HepG2 (cell line): ENCODE measurements at regions not wholly inside any gene's neighbourhood (a gene's known extent, or its start where the extent isn't known, plus 50 kb on each side); places are given as distances from the start of the nearest gene placed in this dataset.
A peak's percentile ranks its signal among the peaks of the same experiment; 100 is the strongest.

ENCODE experiments used
- ATM ChIP-seq: fragments of 450-650 bp; IDR thresholded peaks from 2 replicates; pipeline ENCODE4 v1.7.1; 2017; ENCODE audit warnings: mild to moderate bottlenecking, borderline replicate concordance
- CENPBD1 ChIP-seq: sonication (generic); formaldehyde crosslinking; IDR thresholded peaks from 2 replicates; pipeline ENCODE4 v1.8.0; 2022; ENCODE audit warnings: missing genetic modification reagents, low read depth, mild to moderate bottlenecking, borderline replicate concordance
- EHMT2 ChIP-seq: fragments of 200-600 bp; sonication (generic); IDR thresholded peaks from 2 replicates; pipeline ENCODE4 v1.7.0; 2017; ENCODE audit warnings: antibody characterized with exemption, low read depth, low read length, borderline replicate concordance
- JARID2 ChIP-seq: sonication (generic); formaldehyde crosslinking; IDR thresholded peaks from 2 replicates; pipeline ENCODE4 v1.8.1; 2023; ENCODE audit warnings: missing genetic modification reagents, inconsistent platforms; ENCODE audit not compliant: insufficient replicate concordance
- LCORL ChIP-seq, 2 experiments: fragments of 450-650 bp in 1 of 2; sonication (generic) in 1 of 2; formaldehyde crosslinking in 1 of 2; IDR thresholded peaks; 2 replicates each; pipeline versions ENCODE4 v1.5.0 to v1.6.1; 2017 to 2020; ENCODE audit warnings: antibody characterized with exemption in 1 of 2, missing genetic modification reagents in 1 of 2
- NFYC ChIP-seq: IDR thresholded peaks from 2 replicates; pipeline ENCODE4 v1.6.1; 2016; ENCODE audit warnings: missing genetic modification reagents, missing compliant biosample characterization
- NR3C1 ChIP-seq: sonication (generic); formaldehyde crosslinking; IDR thresholded peaks from 2 replicates; pipeline ENCODE4 v1.4.0; 2020; ENCODE audit warnings: missing genetic modification reagents
- POLR2AphosphoS2 ChIP-seq: IDR thresholded peaks from 2 replicates; pipeline ENCODE4 v1.6.1; 2011; ENCODE audit warnings: low read depth, low read length, improper control_type of control experiment
- POLR2AphosphoS5 ChIP-seq: IDR thresholded peaks from 2 replicates; pipeline ENCODE4 v1.6.1; 2012; ENCODE audit warnings: low read depth, low read length
- REPIN1 ChIP-seq: sonication (generic); formaldehyde crosslinking; IDR thresholded peaks from 2 replicates; pipeline ENCODE4 v1.8.0; 2022; ENCODE audit warnings: missing genetic modification reagents, low read depth, mild to moderate bottlenecking, borderline replicate concordance
- RNF219 ChIP-seq: sonication (generic); formaldehyde crosslinking; IDR thresholded peaks from 2 replicates; pipeline ENCODE4 v1.5.0; 2020; ENCODE audit warnings: mild to moderate bottlenecking, missing genetic modification reagents
- TAF1 ChIP-seq: sonication (generic); formaldehyde crosslinking; IDR thresholded peaks from 2 replicates; pipeline ENCODE4 v1.4.0; 2020; ENCODE audit warnings: missing genetic modification reagents
- TFE3 ChIP-seq: IDR thresholded peaks from 2 replicates; pipeline ENCODE4 v1.6.1; 2016
- THAP9 ChIP-seq: sonication (generic); formaldehyde crosslinking; IDR thresholded peaks from 2 replicates; pipeline ENCODE4; 2020; ENCODE audit warnings: missing genetic modification reagents, mild to moderate bottlenecking, borderline replicate concordance
- THYN1 ChIP-seq: sonication (generic); formaldehyde crosslinking; IDR thresholded peaks from 2 replicates; pipeline ENCODE4 v1.8.1; 2023; ENCODE audit warnings: low read depth, mild to moderate bottlenecking, moderate library complexity, missing genetic modification reagents, borderline replicate concordance
- U2AF2 ChIP-seq: fragments of 200-400 bp; formaldehyde crosslinking; IDR thresholded peaks from 2 replicates; pipeline ENCODE4 v1.6.1; 2017; ENCODE audit warnings: low read depth, mild to moderate bottlenecking, low read length
- ZFP62 ChIP-seq: sonication (generic); formaldehyde crosslinking; IDR thresholded peaks from 2 replicates; pipeline ENCODE4 v1.4.0; 2020; ENCODE audit warnings: missing genetic modification reagents
- ZMYM3 ChIP-seq: sonication (generic); formaldehyde crosslinking; IDR thresholded peaks from 2 replicates; pipeline ENCODE4 v1.5.1; 2020; ENCODE audit warnings: mild to moderate bottlenecking, missing genetic modification reagents
- ZNF24 ChIP-seq: fragments of 450-650 bp; IDR thresholded peaks from 2 replicates; pipeline ENCODE4 v1.6.1; 2017; ENCODE audit warnings: antibody characterized with exemption, mild to moderate bottlenecking
- ZNF264 ChIP-seq: sonication (generic); formaldehyde crosslinking; IDR thresholded peaks from 2 replicates; pipeline ENCODE4 v1.4.0; 2020; ENCODE audit warnings: missing genetic modification reagents
- ZNF331 ChIP-seq: sonication (generic); formaldehyde crosslinking; IDR thresholded peaks from 2 replicates; pipeline ENCODE4 v1.4.0; 2020; ENCODE audit warnings: missing genetic modification reagents
- ZNF629 ChIP-seq: sonication (generic); formaldehyde crosslinking; conservative IDR thresholded peaks from 2 replicates; pipeline ENCODE4 v1.5.0; 2020; ENCODE audit warnings: missing genetic modification reagents
- ZNF703 ChIP-seq: sonication (generic); formaldehyde crosslinking; IDR thresholded peaks from 2 replicates; pipeline ENCODE4 v1.5.1; 2020; ENCODE audit warnings: missing genetic modification reagents, mild to moderate bottlenecking, moderate library complexity, borderline replicate concordance
- ZNF749 ChIP-seq: sonication (generic); formaldehyde crosslinking; IDR thresholded peaks from 2 replicates; pipeline ENCODE4 v1.8.0; 2022; ENCODE audit warnings: mild to moderate bottlenecking, missing genetic modification reagents, moderate library complexity, borderline replicate concordance
- ZNF879 ChIP-seq: sonication (generic); formaldehyde crosslinking; IDR thresholded peaks from 2 replicates; pipeline ENCODE4 v1.8.1; 2023; ENCODE audit warnings: missing genetic modification reagents

GRCh38 chr14:54047645-54048308 lies 91.2 kb upstream of the BMP4 start (continued):
- no peak for TF ChIP-seq RNF219 (CRISPR knock-in tag)
- TF ChIP-seq CENPBD1 (CRISPR knock-in tag): no peak
- TF ChIP-seq NFYC (CRISPR knock-in tag): no peak
- peak; percentile 83 for TF ChIP-seq ZNF331 (CRISPR knock-in tag)
- no peak for TF ChIP-seq NR3C1 (CRISPR knock-in tag)
- TF ChIP-seq POLR2AphosphoS2: no peak
- TF ChIP-seq POLR2AphosphoS5: no peak
- TF ChIP-seq ZFP62 (CRISPR knock-in tag): no peak
- no peak for TF ChIP-seq THYN1 (CRISPR knock-in tag)
- no peak for TF ChIP-seq U2AF2
- TF ChIP-seq ZNF629 (CRISPR knock-in tag): peak; percentile 30
- TF ChIP-seq ZNF703 (CRISPR knock-in tag): no peak
- TF ChIP-seq ZNF24: no peak
- peak; percentile 82 for TF ChIP-seq EHMT2
- TF ChIP-seq THAP9 (CRISPR knock-in tag): no peak
- no peak for TF ChIP-seq ATM
- no peak for TF ChIP-seq JARID2 (CRISPR knock-in tag)
- TF ChIP-seq ZNF749 (CRISPR knock-in tag): no peak
- TF ChIP-seq ZNF879: no peak
- TF ChIP-seq ZMYM3 (CRISPR knock-in tag): peak; percentile 50; the same call in 1 of the 2 replicates
- TF ChIP-seq LCORL (IDR thresholded peaks at IDR 0.05): no peak
- peak; percentile 91 for TF ChIP-seq LCORL (CRISPR knock-in tag; IDR thresholded peaks at IDR 0.05)
- TF ChIP-seq TFE3 (CRISPR knock-in tag): peak; percentile 74; the same call in 1 of the 2 replicates
- no peak for TF ChIP-seq TAF1
- peak; percentile 51 for TF ChIP-seq ZNF264 (CRISPR knock-in tag)
- TF ChIP-seq REPIN1 (CRISPR knock-in tag): no peak
